Esophagus mucosa (tissue), 1 donor: ENCODE measurements at regions not wholly inside any gene's neighbourhood (a gene's known extent, or its start where the extent isn't known, plus 50 kb on each side); places are given as distances from the start of the nearest gene placed in this dataset.

Experiments used
- ATAC-seq: fragments of 200-7000 bp; cut with Tn5 transposase; one replicate; pipeline ENCODE4 v1.9.1; 2020
- donor health status: DM: yes; HTN: yes; CAD: no.

DNA sequence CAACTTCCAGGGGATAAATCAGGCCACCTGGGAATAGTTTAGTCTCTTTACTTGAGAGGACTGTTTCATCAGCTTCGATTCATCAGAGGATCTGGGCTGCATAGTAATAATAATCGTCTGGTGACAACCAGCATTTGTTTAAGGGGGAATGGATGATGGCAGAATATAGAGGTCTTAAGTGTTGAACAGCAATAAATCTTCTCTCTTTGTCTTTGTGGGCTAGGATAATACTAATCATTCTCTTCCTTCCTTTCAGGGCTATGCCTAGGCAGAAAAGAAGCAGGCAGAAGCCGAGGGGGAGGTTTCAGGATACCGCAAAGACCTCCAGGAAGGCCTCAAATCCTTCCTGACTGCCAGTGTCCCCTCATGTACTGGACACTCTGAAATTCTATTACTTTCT, 150.4 kb upstream of the GAREM1 start:
- ATAC-seq, result no peak

DNA sequence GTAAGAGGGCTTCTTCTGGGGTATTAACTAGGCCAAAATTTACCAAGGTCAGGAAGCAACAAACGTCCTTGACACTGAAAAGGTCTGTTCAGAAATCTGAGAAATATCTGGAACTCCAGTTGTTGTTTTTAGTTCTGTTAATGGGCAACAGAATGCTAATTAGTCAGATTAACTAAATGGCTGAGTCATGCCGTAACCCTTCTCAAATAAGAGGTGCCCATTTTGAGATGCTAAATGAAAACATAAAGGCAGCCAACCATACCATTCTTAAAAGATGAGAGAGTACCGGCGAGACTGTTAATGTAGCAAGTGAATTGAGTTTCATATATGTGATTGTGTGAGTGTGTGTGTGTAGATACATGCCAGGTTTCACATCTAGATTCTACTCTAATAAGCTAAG, 147.9 kb upstream of the GAREM1 start:
- no peak for ATAC-seq

DNA sequence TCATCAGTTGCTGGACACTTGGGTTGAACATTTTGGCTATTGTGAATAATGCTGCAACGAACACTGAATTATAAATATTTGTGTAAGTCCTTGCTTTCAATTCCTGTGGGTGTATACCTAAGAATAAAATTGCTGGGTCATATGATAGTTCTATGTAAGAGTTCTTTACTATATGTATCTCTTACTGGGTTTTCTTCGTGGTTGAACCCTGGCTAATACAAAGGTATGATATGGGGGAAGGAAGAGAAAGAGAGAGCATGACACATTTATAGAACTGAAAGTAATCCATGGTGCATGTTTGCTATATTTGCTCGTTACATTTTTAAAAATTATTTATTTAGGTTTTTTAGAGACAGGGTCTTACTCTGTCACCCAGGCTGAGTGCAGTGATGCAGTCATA, 143.1 kb upstream of the GAREM1 start:
- no peak for ATAC-seq

DNA sequence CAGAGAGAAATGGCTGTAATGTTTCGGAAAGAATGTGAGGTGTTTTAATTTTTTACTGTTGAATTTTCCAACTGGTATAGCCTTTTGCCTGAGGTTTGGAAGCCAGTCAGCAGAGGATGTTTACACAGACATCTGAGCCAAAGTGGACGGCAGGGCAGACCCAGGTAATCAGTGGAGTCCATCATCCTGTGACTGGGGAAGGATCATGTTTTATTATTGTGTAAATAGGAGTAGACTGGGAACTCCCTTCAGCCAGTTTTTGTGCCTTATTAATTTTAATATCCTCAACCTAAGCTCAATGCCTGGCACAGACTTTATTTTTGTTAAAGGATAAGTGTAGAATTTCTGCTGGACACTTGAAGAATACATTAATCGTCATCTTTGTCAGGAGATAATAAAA, 142.0 kb upstream of the GAREM1 start:
- no peak for ATAC-seq

DNA sequence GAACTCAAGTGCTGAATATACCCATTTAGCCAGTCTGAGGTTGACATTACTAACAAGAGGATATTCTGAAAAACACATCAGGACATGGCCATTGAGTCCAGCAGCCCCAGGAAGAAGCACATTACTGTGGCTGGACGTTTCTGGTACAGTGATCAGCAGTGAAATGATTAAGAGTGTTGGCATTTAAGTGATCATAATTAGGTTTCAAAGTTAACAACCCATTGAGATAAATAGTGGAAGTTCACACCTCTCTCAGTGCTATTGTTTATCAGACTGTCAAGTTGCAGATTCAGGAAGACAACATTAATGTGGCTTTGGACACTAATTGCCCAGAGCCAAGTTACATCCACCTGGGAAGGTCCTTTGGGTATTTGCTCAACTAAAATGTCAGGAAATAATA, 139.5 kb upstream of the GAREM1 start:
- ATAC-seq, result no peak

DNA sequence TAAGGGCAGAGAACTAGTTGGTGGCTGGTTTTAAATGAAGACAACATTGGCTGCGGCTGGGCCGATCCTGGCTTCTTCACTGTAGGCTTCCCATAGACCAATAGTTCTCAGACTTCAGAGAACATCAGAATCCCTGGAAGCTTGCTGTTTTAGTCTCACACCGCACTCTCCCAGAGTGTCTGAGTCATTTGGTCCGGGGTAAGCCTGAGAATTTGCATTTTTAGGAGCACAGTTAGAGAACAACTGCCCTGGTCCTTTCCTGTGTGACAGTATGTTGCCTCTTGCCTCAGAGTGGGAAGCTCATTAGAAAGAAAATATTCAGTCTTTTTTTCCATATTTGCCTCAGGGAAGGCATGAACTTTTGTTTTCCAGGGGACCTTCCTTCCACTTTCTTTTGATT, 137.1 kb upstream of the GAREM1 start:
- ATAC-seq, result no peak

DNA sequence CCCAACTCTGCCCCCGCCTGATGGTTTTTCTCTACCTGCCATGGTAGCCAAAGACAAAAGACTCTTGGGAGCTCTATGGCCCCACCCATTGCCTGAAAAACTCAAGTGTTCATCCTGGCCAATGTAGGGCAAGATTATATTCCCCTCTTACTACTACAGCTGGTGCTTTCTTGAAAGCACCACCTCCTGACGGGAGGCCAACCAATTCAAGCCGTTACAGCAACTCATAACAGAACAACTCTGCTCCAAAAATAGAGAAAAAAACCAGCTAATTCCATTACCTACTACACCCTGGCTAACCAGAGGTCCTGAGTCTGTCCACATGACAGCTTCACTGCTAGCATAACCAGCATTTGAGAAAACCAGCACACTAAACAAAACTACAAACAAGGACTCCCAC, 127.5 kb upstream of the GAREM1 start:
- ATAC-seq, result no peak

DNA sequence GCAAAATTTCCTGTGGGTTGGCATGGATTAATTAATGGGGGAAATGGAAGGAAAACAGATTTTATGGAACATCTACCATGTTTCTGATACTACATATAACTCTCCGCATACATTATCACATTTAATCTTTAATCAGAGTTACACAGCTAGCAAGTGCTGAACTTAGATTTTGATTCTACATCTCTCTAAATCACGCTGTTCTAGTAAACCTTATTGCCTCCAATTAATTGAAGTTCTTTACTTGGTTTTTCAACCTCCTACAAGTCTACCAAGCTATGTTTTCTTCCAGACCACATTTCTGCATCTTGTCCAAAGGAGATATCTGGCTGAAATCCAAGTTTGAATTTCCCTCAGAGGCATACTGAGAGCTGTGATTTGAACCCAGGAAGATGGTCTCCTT, 125.8 kb upstream of the GAREM1 start:
- ATAC-seq, result no peak

DNA sequence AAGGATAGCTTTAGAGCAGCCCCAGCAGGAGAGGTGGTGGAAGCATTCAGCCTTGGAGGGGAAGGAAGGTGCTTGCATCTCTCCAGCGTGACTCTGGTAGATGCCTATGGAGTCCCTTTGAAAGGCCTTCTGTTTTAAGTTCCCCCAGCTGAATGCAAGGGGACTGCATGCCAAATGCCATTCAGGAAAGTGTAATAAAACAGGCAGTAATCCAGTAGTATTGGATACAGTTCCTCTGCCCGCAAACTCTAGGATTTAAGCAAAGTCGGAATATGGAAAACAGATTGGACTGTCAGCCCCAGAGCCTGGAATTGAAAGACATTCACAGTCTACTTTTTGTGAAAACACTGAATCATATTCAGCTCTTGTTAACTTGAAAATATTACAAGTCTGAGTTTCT, 125.2 kb upstream of the GAREM1 start:
- ATAC-seq, result no peak

DNA sequence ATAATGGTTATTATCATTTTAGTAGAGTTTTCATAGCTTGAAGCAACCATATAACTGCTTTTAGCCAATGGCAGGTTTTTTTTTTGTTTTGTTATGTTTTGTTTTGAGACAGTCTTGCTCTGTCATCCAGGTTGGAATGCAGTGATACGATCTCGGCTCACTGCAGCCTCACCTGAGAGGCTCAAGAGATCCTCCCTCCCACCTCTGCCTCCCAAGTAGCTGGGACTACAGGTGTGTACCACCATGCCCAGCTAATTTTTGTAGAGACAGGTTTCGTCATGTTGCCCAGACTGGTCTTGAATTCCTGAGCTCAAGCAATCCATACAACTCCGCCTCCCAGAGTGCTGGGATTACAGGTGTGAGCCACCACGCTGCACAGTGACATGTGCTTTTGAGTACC, 117.5 kb upstream of the GAREM1 start:
- no peak for ATAC-seq

DNA sequence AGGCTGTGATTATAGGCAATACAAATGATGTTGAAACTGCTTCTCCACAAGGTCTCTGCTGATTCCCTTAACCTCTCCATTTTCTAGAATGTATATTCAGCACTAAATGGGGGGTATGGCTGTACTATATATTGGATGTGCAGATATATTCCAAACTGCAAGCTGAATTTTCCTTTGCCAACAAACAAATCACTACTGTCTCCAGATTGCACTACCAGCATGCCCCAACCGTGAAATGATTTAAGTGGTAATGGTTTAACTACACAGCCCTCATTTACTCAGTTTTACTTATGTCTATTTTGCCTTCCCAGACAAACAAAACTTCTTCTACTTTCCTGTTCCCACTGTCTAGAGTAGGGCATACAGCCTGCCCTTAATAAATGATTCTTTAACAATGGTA, 112.7 kb upstream of the GAREM1 start:
- ATAC-seq, result no peak

DNA sequence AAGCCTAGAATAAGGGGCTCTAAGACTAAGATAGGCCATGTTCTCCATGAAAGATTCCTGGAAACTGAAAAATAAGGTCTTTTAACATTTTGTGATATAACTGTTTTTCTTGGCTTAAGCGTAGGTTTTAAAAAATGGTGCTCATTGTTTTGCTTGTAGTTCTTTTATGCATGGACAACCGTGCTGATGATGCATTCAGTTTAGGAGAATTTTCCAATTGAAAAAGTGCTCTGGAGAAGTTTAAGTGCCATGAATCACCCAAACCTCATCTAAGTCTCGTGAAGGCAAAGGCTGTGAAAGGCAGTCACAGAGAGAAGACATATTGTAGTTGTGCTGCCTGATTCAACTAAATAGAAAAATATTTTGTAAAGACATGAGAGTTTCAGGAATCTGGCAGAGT, 111.8 kb upstream of the GAREM1 start:
- ATAC-seq, result no peak

DNA sequence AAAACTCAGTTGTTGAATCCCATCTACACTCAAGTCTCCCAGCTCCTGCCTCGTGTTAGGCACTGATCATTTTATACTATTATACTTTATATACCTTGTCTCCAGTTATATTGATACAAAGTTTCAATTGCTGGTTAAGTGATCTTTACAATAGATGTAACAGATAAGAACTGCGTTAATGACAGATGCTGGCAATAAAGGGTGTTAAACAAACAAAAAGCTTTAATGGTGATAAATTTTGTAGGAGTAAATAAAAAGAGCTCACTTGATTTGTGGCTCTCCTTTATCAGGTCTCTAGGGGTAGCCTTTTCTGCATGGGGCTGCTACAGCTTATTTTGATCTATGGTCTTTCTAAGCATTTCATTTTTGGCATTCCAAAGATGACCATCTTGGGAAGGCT, 106.9 kb upstream of the GAREM1 start:
- no peak for ATAC-seq

DNA sequence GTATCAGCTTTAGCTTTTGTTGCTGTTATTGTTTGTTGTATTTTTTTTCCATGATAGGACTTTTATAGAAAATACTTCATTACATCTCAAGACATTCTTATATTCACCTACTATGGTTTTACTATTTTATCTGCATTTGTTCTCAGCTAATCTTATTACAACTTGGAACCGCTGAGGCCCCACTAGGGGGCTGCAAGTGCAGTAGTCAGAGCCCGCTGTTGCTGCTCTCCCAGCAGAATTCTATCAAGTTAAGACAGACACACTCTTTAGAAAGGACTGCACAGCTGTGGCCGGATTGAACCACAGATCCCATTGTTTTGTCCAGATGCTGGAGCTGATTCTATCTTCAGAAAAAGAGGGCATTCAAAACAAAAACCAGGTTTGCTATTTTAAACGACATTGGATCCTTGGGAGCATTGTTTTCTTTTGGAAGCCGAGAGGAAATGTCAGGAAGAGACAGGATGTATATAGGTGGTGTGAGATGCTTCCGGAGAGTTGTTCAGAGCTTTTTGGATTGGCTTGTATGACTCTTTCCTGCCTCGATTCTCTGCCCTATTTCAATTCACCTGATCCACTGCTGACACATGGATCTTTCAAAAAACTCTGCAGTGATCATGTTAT, 105.7 kb upstream of the GAREM1 start:
- ATAC-seq, result no peak

DNA sequence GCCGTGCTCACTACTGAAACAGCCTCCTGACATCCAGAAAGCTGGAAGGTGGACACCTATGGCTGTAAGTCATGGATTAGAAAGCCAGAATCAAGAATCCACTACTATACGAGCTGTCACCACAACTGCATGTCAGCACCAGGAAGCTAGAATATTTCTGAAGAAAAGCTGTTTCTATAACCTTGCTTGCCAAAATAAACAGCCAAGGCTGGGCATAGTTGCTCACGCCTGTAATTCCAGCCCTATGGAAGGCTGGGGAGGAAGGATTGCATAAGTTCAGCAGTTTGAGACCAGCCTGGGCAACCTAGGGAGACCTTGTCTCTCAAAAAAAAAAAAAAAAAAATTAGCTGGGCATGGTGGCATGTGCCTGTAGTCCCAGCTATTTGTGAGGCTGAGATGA, 96.3 kb upstream of the GAREM1 start:
- no peak for ATAC-seq

DNA sequence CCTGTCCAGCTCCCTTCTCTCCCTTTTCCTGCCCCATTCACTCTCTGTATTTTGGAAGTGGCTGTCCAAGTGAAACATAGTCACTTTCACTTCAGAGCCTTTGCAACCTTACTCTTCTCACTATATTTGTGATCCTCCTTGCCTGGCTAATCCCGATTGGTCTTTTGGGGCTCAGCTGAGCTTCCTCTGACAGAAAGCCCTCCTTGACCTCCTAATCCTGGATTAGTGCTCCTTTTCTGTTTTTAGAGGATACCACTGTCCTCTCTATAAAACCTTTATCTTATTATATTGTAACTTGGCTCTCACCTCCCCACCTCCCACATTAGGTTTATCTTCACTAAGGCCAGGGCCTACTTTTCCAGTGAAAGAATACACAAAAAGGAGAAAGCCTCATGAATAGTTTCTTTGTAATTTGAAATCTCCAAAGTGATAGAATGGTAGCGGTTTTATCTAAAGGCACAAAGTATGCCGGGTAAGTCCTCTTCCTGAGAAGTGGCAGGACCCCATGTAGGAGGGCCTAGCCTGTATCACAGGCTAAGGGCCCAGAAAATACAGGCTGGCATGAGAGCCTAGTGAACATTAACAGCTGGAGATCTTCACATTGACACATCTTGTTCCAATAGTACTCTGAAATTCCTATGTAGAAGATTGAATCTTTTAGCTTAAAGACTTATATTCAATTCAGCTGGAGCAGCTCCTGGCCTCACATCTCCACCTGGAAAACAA, 83.1 kb upstream of the GAREM1 start:
- no peak for ATAC-seq

DNA sequence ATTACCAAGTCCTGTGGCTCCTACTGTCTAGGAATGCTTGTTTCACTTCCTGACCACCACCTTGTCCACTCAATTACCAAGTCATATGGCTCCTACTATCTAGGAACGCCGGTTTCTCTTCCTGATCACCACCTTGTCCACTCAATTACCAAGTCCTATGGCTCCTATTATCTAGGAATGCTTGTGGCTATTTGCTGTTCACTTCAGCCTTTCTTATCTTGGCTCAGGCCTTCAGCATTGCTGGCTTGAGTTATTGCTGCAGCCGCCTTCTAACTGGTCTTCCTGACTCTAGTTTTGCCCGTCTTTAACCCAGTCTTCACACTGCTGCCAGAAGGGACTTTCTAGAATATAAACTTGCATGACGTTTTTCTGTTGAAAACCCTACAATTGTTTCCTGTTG, 82.5 kb upstream of the GAREM1 start:
- ATAC-seq, result no peak

DNA sequence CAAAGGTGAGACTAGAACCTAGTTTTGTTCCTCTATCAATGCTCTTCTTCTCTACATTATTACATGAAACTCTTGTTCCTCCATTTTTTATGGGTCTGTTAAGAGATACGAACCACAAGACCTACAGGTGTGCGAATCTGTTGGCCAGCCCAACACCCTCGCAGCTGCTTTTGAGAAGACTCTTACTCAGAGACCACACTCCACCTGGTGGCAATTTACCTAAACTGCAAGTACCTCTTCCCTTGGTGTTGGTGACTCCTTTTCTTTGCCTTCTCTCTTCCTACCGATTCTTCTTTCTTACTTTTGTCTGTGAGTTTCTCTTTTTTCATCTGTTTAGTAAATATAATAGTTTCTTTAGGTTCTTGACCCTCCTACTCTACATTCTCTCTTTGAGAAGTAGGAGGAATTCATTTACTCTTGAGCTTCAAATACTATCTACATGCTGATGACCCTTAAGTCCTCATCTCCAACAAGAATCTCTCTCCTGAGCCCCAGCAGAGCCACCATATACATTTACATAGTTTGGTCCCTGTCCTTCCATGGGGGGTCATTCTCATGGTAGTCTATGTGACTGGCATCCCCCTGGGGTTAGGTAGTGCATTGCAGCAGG, 81.8 kb upstream of the GAREM1 start:
- ATAC-seq, result peak; percentile 77

DNA sequence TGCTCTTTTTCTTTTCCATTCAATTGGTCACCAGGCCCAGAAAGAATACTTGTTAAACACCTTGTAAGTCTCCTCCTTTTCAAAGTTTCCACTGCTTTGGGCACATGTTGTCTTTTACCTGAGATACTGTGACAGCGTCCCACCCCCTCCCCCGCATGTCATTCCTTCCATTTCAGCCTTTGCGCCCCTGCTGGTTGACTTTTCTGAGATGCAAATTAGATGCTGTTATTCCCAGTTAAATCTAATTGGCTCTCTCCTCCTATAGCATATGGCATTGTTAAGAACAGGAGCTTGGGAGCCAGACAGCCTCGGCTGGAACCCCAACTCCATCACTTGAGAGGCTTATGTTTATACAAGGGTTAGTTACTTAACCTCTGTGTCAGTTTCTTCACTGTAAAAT, 80.3 kb upstream of the GAREM1 start:
- no peak for ATAC-seq

DNA sequence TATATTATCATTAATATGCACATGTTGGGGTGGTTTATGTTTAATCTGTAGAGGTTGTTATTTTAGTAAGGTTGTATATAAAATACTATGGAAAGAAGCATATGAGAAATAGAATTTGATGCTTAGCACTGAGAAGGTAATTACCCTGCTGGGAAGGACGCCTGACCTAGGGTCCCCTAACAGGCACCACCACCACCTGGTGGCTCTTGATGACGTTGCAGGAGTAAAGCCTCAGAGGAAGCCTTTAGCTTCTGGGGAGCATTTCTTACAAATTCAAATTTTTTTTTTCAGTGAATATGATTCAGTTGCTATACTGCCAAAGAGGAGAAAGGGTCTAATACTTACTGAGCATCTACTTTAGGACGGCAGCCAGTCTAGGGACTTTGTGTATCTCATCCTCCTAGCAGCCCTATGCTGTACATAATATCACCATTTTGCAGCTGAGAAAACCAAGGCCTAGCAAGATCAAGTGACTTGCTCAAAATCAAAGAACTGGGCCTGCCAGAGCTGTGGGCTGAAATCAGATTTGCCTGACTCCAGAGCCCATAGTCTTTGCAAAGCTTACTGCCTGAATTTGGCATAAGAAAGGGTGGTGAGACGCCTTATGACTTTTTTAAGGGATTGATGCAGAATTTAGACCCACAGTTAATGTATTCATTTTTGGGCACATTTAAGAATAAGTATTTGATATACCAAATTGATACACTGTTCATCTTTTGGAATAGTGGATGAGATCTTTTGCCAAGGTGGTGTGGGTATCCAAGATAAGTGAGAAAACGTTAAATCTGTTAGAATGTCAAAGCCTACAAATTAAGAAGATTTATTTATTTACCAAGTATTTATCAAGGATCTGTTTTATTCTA, 78.8 kb upstream of the GAREM1 start:
- peak; percentile 81 for ATAC-seq

DNA sequence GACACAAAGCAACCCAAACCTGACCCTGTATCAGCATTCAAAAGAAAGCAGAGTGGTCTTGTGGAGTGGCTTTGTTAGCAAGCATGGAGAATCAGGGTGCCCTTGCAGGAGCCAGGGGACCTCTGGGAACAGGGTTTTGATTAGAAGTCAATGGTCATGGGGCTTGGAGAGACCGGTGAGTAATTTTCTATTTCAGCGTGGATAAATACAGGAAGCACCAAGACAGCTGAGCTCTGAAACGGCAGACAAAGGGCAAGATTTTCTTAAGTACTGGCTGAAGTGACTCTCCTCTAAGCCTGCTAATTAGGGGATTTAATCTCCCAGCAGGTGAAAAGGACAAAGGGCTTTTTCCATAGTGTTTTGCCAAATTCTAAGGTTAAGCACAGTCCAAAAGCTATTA, 78.0 kb upstream of the GAREM1 start:
- ATAC-seq, result peak; percentile 56

DNA sequence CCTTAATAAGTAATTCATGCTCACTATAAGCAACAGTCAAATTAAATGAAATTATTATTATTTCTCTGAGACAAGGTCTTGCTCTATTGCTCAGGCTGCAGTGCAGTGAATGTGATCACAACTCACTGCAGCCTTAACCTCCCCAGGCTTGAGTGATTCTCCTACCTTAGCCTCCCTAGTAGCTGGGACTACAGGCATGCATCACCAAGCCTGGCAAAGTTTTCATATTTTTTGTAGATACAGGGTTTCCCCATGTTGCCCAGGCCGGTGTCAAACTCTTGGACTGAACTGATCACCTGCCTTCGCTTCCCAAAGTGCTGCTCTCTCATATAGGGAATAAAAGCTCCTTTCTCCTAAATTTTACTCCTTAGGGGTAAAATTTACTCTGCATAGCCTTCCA, 74.9 kb upstream of the GAREM1 start:
- ATAC-seq, result no peak

DNA sequence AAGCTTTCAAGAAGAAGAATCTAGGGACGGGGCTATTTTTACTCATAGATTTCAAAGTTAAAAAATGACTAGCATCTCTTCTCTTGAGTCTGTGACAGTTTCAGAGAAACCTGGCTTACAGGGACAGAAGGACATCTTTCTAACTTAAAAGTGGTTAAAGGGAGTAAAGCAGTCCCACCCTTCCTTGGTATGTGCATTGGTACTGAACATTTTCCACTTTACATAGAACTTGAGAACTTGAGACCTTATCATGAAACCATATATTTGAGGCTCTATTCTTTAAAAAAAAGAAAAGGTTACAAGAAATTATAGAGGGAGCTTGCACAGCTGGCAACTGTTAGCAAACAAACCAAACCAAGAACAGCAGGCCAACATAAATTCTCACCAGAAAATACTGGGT, 73.4 kb upstream of the GAREM1 start:
- no peak for ATAC-seq
